GM11168 (cell line): ENCODE measurements at regions not wholly inside any gene's neighbourhood (a gene's known extent, or its start where the extent isn't known, plus 50 kb on each side); places are given as distances from the start of the nearest gene placed in this dataset.
"Not testable (repeated sequence)": the region's sequence is repeated elsewhere in the genome, so short reads cannot be mapped to it uniquely, and the experiment has no call there.

Source experiments
- in situ Hi-C: fragments of 300-500 bp; cut with MboI; formaldehyde crosslinking; loops from one replicate; pipeline ENCODE4 v1.12.0; 2022; ENCODE audit warnings: low sequenced_read_pairs; ENCODE audit not compliant: unreplicated experiment

DNA sequence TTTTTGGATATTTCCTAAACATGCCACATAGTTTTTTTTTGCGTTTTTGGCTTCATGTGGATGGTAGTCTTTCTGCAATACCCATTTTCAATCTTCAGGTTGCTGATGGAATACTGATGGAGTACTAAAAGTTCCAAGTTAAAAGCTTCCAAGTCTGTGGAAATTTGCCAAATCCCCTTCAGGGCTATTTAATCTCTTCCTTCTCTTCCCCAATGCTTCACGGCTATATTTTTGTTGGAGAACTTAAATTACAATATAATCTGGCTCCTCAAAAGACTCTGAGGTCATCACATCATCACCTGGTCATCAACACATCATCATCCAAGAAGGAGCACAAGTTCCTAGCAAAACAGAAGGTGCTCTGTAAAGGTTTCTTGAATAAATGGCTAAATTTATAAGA, 881.0 kb upstream of the TENM4 start:
- in situ Hi-C loops, result no loop called here

DNA sequence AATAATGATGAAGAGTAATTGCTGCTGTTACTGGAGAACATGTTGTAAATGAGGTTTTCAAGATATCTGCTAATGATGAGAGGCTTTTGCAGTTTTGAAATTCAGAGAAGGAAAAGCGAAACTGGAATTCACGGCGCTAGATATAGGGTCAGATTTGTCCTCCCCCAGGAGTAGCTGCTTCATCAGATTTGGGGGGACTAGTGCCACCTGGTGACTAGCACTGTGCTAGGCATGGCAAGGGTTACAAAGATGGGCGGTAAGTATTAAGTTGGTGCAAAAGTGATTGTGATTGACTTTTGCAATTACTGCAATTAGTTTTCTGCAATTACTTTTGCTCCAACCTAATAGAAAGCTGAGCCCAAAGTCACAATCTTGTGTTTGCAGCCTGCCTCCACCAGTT, 879.9 kb upstream of the TENM4 start:
- in situ Hi-C loops, result no loop called here

DNA sequence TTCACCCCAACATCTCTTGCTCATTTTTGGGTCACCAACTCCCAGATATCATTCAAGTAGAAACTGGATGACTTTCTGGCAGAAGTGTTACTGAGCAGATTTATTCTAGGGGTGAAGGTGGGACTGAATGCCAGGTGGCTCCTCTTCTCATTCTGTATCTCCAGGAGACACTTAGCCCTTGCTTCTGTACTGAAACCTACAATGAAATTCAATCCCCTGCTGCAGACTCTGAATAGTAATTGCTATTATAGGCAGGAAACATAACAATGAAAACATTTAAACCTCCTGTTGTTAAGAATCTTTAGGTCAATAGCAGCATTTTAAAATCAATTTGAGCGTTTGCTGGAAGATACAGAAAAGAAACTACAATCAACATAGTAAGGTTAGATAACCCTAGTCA, 879.4 kb upstream of the TENM4 start:
- in situ Hi-C loops, result no loop called here

DNA sequence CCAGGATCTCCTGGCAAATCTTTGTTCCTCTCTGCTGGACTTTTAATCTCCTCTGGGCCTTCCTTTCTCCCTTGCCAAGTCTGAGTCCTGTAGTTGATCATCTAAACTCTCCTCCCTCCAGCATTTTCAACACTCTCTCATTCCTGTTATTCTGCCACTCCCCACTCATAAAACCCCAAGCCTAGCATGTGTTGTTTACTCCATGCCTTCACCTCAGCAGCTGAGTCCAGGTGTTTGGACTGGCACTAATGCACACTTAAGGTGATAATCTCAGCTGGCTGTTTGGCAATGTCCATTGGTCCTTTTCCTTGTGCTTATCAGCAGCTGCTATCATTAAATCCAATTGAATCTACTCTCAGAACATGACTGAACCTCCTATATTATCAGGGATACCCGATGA, 876.8 kb upstream of the TENM4 start:
- in situ Hi-C loops, result no loop called here

DNA sequence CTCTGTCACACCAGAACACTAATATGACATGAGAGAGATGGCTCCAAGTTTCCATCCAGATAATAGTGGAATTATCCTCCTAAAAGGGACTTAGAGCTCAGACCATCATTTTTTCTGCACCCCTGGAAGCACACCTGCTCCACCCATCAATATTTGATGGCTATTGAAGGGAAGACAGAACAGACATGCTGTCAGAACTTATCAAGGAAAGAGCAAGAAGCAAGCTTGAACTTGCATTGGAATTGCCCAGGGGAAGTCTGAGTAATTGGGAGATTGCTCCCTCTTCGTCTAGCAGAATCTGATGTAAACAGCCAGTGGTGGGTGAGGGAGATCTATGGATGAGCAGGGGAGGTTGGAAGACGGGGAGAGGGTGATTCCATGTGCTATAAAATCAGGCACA, 874.4 kb upstream of the TENM4 start:
- in situ Hi-C loops, result no loop called here

DNA sequence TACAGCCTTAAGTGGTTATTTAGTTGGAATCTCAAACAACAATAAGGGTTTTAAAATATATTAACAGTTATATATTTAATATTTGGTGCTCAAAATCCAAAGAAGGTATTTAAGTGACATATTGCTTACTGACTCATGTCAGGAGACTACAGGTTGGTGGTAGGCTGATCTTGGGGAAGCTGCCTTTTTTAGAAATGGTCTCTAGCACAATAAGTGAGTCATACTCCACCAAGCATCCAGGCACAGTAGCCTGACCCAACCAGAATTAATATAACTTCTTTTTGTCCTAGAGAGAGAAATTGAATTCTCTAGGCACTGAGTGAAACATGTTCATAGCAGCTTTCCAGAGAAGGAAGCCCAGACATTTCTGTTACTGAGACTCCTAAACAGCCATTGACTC, 868.5 kb upstream of the TENM4 start:
- in situ Hi-C loops, result no loop called here

DNA sequence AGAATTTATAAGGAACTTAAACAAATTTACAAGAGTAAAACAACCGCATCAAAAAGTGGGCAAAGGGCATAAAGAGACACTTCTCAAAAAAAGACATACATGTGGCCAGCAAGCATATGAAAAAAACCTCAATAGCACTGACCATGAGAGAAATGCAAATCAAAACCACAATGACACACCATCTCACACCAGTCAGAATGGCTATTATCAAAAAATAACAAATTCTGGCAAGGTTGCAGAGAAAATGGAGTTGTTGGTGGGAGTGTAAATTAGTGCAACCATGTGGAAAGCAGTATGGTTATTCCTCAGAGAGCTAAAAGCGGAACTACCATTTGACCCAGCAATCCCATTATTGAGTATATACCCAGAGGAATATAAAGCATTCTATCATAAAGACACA, 866.8 kb upstream of the TENM4 start:
- in situ Hi-C loops, result no loop called here

DNA sequence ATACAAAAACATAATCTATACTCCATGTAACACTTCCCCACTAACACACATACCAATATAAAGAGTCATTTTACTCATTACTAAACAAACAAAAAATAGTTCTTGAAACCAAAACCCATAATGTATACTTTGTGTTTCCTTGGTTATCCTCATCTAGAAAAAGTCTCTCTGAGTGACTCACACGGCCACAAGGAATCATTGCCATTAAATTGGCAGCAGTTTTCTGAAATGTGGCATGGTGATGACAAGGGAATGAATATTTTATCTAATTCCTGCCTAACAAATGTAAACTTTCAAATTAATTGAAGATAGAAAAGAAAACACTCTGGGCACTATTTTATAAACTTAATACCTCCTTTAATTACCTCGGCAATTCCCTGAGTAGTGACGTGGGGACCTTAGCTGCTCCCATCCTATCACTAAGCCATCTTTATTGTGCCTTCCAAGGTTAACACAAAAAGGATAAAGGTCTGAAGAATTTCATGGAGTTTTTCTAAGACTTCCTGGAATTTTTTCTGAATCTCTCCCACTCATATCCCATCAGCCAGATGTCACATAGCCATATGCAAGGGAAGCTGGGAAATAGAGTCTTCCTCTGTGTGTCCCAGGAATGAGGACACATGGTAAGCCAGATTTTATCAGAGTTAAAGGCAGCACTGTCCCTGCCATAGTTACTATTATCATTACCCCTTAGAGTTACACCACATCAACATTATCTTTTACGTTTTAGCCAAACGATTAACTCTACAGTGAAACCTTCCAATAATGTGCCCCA, 857.2 kb upstream of the TENM4 start:
- in situ Hi-C loops, result no loop called here

DNA sequence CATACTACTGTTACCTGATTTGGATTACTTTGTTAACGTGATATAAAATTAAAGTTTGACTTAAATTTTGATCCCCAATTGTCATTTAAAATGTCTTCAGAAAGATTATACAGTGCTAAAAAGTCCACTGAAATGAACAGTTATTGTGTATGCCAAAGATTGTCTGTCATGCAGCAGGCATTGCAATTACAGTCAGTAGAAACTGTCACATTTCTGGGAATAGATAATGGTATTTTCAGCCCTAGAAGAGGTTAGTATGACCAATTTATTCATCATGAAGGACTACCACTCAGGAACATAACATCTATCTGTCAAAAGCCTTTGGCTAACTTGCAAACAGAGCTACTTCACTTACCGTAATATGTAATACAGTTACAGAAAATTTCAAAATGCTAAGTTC, 852.5 kb upstream of the TENM4 start:
- in situ Hi-C loops, result no loop called here

DNA sequence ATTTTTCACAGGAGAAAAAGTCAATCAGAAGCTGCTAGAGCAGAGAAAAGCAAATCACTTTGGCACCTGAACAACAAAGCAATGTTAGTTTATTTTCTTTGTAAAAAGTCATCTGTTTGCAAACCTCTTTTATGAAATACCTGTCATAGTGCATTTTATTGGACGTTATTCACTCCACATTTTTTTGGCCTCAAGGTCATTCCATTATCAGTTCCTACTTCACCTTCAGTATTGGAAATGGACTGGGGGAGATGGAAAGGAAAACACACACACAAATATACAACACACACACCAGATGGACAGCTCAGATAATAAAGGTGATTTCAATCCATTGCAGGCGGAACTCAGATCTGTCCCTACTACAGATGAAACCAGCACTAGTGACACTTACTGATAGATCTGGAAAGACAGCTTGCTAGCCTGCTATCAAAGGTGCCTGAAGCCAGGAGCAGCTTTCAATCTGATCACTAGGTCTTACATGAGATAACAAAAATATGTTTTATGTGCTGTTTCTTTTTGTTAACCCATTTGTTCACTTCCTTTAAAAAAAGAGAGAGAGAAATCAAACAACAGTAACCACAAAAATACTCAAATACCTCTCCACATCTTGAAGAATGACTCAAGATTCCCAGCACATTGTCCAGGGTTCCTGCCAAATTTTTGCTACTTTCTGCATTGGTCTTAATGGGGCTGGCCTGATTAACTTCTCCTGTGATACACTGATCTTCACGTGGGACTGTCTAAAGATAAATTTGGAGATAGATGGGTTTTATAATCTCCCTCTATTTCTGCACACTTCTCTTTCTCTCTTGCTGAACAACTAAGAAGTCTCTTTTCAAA, 844.3 kb upstream of the TENM4 start:
- in situ Hi-C loops, result no loop called here

DNA sequence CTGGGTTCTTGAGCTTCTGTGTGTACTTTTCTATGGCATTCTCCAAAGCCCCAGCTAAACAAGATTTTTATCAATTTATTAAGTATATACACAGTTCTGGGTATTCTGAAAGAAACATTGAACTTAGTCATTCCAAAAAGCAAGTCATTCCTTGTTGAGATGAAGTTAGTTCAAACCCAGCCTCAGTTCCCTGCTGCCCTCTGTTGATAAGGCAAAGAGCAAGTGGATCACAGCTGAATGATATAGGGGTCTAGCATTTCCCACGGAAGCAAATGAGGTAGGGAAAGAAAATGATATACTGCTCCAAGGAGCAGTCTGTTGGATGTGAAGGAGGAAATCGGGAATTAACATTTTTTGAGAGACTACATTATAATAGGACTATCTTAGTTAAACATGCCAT, 841.8 kb upstream of the TENM4 start:
- in situ Hi-C loops, result no loop called here

DNA sequence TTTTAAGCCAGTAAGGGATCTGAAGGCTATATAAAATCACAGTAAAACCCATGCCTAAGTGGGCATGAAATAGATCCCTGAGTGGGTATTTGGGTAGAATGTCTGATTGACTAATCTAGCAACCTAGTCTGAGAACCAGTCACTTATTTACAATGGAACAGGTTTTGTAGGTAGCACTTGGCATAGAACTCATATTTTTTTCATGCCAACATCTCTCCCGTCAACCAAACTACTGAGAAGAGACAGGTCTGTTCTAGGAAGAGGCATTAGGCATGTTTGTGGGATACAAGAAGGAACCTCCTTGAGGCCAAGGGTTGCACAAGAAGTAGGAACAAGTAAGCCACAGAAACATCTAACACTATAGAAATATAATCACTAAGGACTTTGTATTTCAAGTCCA, 840.4 kb upstream of the TENM4 start:
- in situ Hi-C loops, result no loop called here

DNA sequence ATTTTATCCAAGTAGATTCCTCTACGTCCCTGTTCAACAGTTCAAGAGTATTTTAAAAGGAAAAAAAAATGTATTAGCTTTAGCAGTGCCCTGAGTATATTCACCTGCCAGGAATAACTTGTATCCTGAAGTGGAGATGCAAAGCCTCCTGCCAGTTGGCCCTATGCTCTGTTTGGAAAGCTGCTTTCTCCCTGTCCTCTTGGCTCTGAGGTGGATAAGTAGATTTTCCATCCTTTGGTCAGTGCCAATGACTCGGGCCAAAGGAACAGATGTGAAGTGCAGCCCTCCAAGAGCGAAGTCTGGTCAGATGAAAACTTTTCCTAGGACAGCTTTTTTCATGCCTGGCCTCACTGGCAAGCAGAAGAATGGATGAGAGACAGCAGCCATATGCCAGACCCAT, 839.9 kb upstream of the TENM4 start:
- in situ Hi-C loops, result no loop called here

DNA sequence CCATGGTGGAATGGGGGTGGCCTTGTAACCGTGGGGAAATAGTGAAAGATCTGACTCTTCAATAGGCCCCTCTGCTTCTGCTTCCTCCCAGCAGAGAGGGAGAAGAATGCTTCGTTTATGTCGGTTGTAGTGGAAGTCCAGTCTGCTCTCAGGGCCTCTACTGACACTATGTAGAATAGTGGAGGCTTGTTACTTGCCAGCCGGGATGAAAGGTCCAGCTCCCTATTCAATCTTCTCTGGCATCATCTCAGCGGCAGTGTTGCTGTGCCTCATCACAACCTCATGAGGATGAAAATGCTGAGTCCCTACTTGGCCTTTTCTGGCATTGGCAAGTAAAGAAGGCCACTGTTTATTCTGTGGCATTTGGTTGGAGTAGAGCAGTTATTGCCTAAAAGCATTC, 820.9 kb upstream of the TENM4 start:
- in situ Hi-C loops, result no loop called here

DNA sequence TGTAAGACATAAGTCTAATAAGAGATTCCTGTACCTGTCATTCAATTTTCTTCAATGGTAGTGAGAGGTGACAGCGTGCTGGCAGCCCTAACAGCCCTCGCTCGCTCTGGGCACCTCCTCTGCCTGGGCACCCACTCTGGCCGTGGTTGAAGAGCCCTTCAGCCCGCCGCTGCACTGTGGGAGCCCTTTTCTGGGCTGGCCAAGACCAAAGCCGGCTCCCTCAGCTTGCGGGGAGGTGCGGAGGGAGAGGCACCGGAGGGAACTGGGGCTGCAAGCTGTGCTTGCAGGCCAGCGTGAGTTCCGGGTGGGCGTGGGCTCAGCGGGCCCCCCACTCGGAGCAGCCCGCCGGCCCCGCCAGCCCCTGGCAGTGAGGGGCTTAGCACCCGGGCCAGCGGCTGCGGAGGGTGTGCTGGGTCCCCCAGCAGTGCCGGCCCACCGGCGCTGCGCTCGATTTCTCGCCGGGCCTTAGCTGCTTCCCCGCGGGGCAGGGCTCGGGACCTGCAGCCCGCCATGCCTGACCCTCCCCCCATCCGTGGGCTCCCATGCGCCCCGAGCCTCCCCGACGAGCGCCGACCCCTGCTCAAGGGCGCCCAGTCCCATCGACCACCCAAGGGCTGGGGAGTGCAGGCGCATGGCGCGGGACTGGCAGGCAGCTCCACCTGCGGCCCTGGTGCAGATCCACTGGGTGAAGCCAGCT, 816.6 kb upstream of the TENM4 start:
- in situ Hi-C loops, result not testable (repeated sequence)

DNA sequence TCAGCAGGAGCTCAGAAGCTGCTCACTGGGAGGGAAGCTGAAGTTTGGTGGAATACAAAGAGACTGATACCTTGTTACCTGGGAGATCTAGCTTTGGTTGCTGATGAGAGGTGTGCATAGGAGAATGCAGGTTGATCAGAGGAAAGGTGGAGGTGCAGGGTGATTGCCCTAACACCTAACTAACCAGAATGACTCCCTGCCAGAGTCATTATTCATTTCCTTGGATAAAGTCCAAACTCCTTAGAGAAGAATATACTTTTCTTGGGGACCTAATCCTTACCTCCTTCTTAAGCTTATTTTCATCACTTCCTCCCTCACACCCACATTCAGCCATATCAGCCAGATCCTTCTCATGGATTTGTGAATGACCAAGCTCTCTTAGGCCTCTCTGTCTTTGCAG, 814.2 kb upstream of the TENM4 start:
- in situ Hi-C loops, result no loop called here

DNA sequence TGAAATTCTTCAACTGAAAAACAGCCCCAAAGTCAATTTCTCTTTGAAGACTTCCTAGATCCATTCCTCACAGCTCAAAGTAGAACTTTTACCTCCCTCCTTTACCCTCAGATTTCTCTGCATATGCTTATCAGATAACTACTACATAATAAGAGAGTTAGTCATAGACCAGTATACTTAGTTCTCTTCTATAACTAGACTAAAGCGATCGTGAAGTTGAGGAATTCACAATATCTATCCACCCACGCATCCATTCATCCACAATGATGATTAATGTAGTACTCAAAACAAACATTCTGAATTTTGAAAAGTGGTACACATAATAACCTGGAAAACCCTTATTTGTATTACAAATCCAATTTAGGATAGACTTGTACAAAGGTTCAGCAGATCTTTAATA, 800.9 kb upstream of the TENM4 start:
- in situ Hi-C loops, result no loop called here

DNA sequence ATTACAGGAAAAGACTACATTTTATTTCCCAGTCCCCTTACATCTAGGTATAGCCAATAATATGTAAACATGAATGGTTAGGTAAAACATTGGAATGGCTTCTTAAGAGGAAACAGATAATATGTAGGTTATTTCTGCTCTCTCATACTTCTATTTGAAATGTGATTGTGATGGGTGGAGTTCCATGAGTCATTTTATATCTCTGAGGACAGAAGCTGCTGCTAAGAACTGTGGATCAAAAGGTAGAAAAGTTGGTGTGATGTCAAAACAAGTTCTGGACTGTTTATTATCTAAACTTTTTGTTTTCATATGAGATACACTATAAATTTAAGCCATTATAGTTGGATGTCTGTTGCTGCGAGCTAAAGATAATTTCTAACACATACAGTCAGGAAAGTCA, 799.4 kb upstream of the TENM4 start:
- in situ Hi-C loops, result no loop called here

DNA sequence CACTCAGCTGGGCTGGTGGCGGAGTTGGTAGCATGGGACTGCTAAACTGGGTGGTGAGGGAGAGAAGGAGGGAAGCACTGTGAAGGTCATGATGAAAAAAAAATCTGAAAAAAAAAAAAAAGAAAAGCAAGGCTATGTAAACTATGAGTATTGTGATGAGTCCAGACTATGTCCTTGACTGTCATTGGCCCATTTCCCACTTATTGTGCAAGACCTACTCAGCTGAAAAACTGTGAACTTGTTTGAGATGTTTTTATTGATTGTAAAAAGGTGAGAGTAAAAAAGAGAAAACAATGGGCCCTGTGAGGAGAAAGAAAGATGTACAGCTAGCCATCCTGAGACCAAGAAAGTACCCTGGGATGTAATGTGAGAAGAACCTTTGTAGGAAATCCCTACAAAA, 798.4 kb upstream of the TENM4 start:
- in situ Hi-C loops, result no loop called here

DNA sequence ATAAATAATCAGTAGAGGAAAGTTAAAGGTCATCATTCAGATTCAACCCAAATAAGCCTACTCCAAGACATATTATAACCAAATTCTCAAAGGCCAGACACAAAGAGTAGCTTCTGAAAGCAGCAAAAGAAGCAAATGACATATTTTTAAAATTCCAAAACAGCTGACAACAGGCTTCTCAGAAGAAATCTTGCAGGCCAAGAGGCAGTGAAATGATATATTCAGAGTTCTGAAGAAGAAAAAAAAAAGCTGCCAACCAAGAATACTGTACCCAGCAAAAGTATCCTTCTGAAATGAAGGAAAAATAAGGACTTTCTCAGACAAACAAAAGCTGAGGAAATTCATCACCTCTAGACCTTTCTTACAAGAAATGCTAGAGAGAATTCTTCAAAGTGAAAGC, 787.1 kb upstream of the TENM4 start:
- in situ Hi-C loops, result no loop called here

DNA sequence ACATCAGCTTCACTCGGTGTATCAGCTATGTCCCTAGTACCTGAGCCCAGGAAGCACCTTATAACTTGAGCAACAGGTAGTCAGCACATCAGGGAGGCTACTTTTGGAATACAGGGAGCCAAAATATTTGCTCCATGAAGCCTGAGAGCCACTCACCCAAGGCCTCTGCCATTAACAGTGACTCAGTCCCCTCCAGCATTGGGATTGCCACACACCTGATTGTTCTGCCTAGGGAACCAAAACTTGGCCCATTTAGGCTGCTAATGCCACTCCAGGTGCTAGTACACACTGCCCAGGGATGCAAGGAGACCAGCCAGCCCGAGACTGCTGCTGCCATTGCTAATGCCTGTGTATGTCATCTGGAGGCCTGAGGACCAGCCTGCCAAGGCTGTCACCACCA, 773.6 kb upstream of the TENM4 start:
- in situ Hi-C loops, result no loop called here
